Heart left ventricle (tissue), 16 donors: ENCODE measurements at regions not wholly inside any gene's neighbourhood (a gene's known extent, or its start where the extent isn't known, plus 50 kb on each side); places are given as distances from the start of the nearest gene placed in this dataset.

Experiments used
- ATAC-seq, 4 donors: fragments of 200-7000 bp; cut with Tn5 transposase; one replicate each; pipeline ENCODE4 v1.9.1; 2020 to 2022; ENCODE audit warnings: moderate library complexity in 4 of 4, mild to moderate bottlenecking in 3 of 4, moderate number of reproducible peaks in 1 of 4
- DNase-seq, 5 donors: peaks; one replicate each; pipeline ENCODE4 v3.0.0-alpha.2; 2020
- H3K27ac ChIP-seq, 12 donors: fragments of 200-600 bp; sonication (generic) in 4 of 12; one replicate each; pipeline versions ENCODE4 v1.5.0 to v1.8.0; 2016 to 2022; ENCODE audit warnings: mild to moderate bottlenecking in 2 of 12
- H3K27me3 ChIP-seq, 9 donors: fragments of 200-600 bp; sonication (generic) in 2 of 9; one replicate each; pipeline versions ENCODE4 v1.5.1 to v1.8.0; 2016 to 2022; ENCODE audit warnings: mild to moderate bottlenecking in 3 of 9
- H3K36me3 ChIP-seq, 9 donors: fragments of 200-600 bp; sonication (generic) in 2 of 9; one replicate each; pipeline versions ENCODE4 v1.5.0 to v1.8.0; 2018 to 2022; ENCODE audit warnings: mild to moderate bottlenecking in 2 of 9
- H3K4me1 ChIP-seq, 12 donors: fragments of 200-600 bp; sonication (generic) in 4 of 12; one replicate each; pipeline versions ENCODE4 v1.5.0 to v1.8.0; 2016 to 2022; ENCODE audit warnings: mild to moderate bottlenecking in 3 of 12
- H3K4me3 ChIP-seq, 12 donors: fragments of 200-600 bp; sonication (generic) in 4 of 12; one replicate each; pipeline versions ENCODE4 v1.5.0 to v1.8.0; 2017 to 2022; ENCODE audit warnings: mild to moderate bottlenecking in 9 of 12, moderate library complexity in 4 of 12
- H3K9me3 ChIP-seq, 12 donors: fragments of 200-600 bp; sonication (generic) in 4 of 12; one replicate each; pipeline versions ENCODE4 v1.5.0 to v1.8.0; 2016 to 2022; ENCODE audit warnings: mild to moderate bottlenecking in 1 of 12
- POLR2A ChIP-seq, 2 donors: fragments of 450-650 bp; IDR thresholded peaks; one replicate each; pipeline ENCODE4 v1.6.1; 2017; ENCODE audit warnings: antibody characterized with exemption in 2 of 2, mild to moderate bottlenecking in 2 of 2, moderate library complexity in 2 of 2
- WGBS, 4 donors: extraction: QIAGEN DNeasy Blood & Tissue Kit in 2 of 4; methylation state at CpG; one replicate each; pipeline versions ENCODE4 v1.1.5 to v1.1.7; 2013 to 2018; 5-methylcytosine and 5-hydroxymethylcytosine counted together
- intact Hi-C, 10 donors: fragments of 100-400 bp; cut with DNase I; formaldehyde crosslinking; loops; one replicate each; pipeline versions ENCODE4 v1.11.1 to v1.14.2; 2022
- TF ChIP-seq, protein P1 (sequence below), 12 donors: fragments of 200-600 bp; sonication (generic) in 4 of 12; IDR thresholded peaks; one replicate each; pipeline versions ENCODE4 v1.5.0 to v1.8.0; 2018 to 2022; ENCODE audit warnings: antibody characterized with exemption in 12 of 12, mild to moderate bottlenecking in 5 of 12
- donor health status: ischemic (EF 13 %, LVEDD 7.1; RV severe dilation, severe dysfunction).
- donor health status: healthy with polysubstance abuse.
- donor health status: DM: no; HTN: yes; CAD: no.
- donor health status: DM: no; HTN: no; CAD: no.
- donor health status: ischemic (EF 25% LVEDD 6.9; RV normal size, moderate dysfunction).
- donor health status: ischemic (EF 25% LVEDD 5.7; RV mildly dilated, moderate dysfunction).
- donor health status: healthy.
- donor health status: DM: yes; HTN: yes; CAD: no.
- donor health status: ischemic (EF 35%, LVEDD 5.7; RV mildly dilated, moderate dysfunction).
- donor health status: nonischemic (EF 11% LVEDD 7.7; RV severe dilation, severe dysfunction).
- donor health status: DM: yes; HTN: yes; CAD: no.
- donor health status: PGD.
- donor health status: ischemic (EF 29% LVEDD 5.4; RV normal size, mild dysfunction).
- donor health status: nonischemic (EF 23%, LVEDD 6.1; RV moderate dilation, normal function).

DNA sequence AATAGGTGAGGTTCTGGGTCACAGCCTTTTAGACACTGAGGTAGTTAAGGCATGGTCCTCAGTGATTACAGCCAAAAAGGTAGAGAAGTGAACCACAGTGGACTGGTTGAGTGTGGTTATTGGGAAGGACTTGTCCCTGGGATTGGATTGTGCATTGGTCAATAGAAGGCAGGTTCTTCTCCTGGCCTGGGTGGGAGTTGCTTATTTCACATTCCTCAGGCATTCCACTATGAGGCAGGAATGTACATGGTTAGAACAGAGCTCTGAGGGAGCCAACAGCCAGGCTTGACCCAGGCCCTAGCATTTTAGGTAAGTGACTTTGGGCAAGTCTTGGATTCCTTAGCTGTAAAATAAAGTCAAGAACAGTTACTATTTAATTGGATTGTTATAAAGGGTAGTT is 97.9 kb upstream of the MARK1 start:
- TF ChIP-seq POLR2A (IDR thresholded peaks at IDR 0.05): no peak
- TF ChIP-seq, protein P1, sequence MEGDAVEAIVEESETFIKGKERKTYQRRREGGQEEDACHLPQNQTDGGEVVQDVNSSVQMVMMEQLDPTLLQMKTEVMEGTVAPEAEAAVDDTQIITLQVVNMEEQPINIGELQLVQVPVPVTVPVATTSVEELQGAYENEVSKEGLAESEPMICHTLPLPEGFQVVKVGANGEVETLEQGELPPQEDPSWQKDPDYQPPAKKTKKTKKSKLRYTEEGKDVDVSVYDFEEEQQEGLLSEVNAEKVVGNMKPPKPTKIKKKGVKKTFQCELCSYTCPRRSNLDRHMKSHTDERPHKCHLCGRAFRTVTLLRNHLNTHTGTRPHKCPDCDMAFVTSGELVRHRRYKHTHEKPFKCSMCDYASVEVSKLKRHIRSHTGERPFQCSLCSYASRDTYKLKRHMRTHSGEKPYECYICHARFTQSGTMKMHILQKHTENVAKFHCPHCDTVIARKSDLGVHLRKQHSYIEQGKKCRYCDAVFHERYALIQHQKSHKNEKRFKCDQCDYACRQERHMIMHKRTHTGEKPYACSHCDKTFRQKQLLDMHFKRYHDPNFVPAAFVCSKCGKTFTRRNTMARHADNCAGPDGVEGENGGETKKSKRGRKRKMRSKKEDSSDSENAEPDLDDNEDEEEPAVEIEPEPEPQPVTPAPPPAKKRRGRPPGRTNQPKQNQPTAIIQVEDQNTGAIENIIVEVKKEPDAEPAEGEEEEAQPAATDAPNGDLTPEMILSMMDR (IDR thresholded peaks at IDR 0.05): no peak
- intact Hi-C loops: no loop called here
- Histone ChIP-seq H3K4me3 (no peak overlapping the region), H3K36me3 (no peaks in the 10 kb centered on the region), H3K27me3 (no peaks in the 10 kb centered on the region), H3K27ac (no peak overlapping the region), H3K4me1 (no peaks in the 10 kb centered on the region), H3K9me3 (no peaks in the 10 kb centered on the region)
- DNase-seq (no peak), ATAC-seq (no peak)

DNA sequence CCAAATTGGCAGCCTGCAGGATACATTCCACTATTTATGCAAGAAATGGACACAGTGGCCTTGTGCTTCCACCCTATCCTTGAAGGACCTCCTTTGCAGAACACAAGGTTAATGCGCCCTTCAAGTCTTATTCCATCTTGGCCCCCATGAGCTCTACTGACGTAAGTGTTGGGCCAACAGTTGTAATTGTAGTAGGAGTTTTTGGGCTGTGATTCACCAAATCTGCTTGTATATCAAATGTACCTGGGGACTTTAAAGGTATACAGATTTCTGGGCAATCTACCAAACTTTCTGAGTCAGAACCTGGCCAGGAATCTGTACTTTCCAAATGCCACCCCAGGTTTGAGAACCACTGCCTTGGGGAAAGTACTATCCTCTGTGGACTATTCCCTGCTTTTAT is 100.9 kb upstream of the MARK1 start:
- Histone ChIP-seq H3K4me1 (no peaks in the 10 kb centered on the region), H3K36me3 (no peaks in the 10 kb centered on the region), H3K27me3 (no peaks in the 10 kb centered on the region), H3K9me3 (no peaks in the 10 kb centered on the region), H3K27ac (no peak overlapping the region), H3K4me3 (no peak overlapping the region)
- DNase-seq (no peak), ATAC-seq (no peak)
- 89 to 98% (median 93%) methylated on average over 2 of the region's 2 CpGs for WGBS, 4 donors
- intact Hi-C loops: no loop called here
- TF ChIP-seq, protein P1 (IDR thresholded peaks at IDR 0.05): no peak
- no peak for TF ChIP-seq POLR2A (IDR thresholded peaks at IDR 0.05)

DNA sequence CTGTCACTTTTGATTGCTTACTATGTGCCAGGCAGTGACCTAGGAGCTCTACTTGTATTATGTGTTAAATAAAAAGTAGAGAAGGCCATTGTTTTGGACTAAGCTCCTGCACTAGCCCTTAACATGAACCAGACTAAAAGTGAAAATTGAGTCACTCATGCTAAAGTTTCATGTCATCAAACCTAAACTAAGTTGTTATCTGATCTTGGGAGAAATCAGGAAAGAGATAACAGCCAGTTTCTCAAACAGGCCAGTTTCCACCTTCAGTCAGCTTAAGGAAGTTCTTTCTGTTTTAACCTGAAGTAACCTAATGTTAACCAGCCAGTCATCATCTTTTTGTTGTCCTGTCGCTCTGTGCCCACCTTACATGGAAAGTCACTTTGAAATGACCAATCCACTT is 102.1 kb upstream of the MARK1 start:
- Histone ChIP-seq H3K27ac (no peak overlapping the region), H3K27me3 (no peaks in the 10 kb centered on the region), H3K36me3 (no peaks in the 10 kb centered on the region), H3K9me3 (no peaks in the 10 kb centered on the region), H3K4me1 (no peaks in the 10 kb centered on the region), H3K4me3 (no peak overlapping the region)
- ATAC-seq (no peak), DNase-seq (no peak)
- intact Hi-C loops: no loop called here
- 88 to 100% (median 91%) methylated on average over 1 of the region's 1 CpG for WGBS, 4 donors
- TF ChIP-seq, protein P1 (IDR thresholded peaks at IDR 0.05): no peak
- TF ChIP-seq POLR2A (IDR thresholded peaks at IDR 0.05): no peak

DNA sequence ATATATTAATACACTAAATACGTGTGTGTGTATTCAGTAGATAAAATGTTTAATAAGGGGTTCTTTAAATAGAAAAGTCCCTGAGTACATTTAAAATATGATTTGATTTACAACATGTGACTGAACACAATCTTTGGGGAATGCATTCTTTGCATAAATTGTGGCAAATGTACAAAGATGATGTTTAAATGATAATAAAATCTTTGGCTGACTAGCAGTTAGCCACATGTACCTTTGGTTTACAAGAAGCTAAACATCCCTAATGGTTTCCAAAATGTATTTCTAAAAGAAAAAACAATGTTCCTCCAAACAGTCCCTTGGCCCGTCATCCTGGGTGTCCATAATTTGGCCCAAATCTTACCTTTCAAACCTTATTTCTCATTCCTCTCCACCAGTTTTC is 106.4 kb upstream of the MARK1 start:
- TF ChIP-seq POLR2A (IDR thresholded peaks at IDR 0.05): no peak
- TF ChIP-seq, protein P1 (IDR thresholded peaks at IDR 0.05): no peak
- WGBS, 4 donors: 66 to 78% (median 74%) methylated on average over 2 of the region's 2 CpGs
- DNase-seq: no peak

More for the DNA sequence above, 106.4 kb upstream of the MARK1 start:
- no peak for ATAC-seq
- intact Hi-C loops: no loop called here
- no peaks in the 10 kb centered on the region for H3K36me3 ChIP-seq
- no peak overlapping the region for H3K27ac ChIP-seq
- no peaks in the 10 kb centered on the region for H3K9me3 ChIP-seq
- H3K4me3 ChIP-seq: no peak overlapping the region
- no peaks in the 10 kb centered on the region for H3K27me3 ChIP-seq
- no peaks in the 10 kb centered on the region for H3K4me1 ChIP-seq
